Nephron progenitor cell (in vitro differentiated cells): ENCODE measurements at regions not wholly inside any gene's neighbourhood (a gene's known extent, or its start where the extent isn't known, plus 50 kb on each side); places are given as distances from the start of the nearest gene placed in this dataset.
A peak's percentile ranks its signal among the peaks of the same experiment; 100 is the strongest.

Experiments used
- DNase-seq: peaks from one replicate; pipeline ENCODE4 v3.0.0; 2021
- H3K27ac Mint-ChIP-seq: 2 replicates; pipeline ENCODE4 v1.8.0; 2021; ENCODE audit warnings: mild to moderate bottlenecking, moderate library complexity, mixed read lengths
- H3K27me3 Mint-ChIP-seq: 2 replicates; pipeline ENCODE4 v1.8.0; 2021; ENCODE audit warnings: mild to moderate bottlenecking, low read depth, mixed read lengths; ENCODE audit not compliant: poor library complexity
- H3K36me3 Mint-ChIP-seq: 2 replicates; pipeline ENCODE4 v1.8.0; 2021; ENCODE audit warnings: low read depth, mixed read lengths
- H3K4me1 Mint-ChIP-seq: 2 replicates; pipeline ENCODE4 v1.8.0; 2021; ENCODE audit warnings: mixed read lengths
- H3K4me3 Mint-ChIP-seq: 2 replicates; pipeline ENCODE4 v1.8.0; 2021; ENCODE audit warnings: mild to moderate bottlenecking, moderate library complexity, mixed read lengths
- H3K9me3 Mint-ChIP-seq: 2 replicates; pipeline ENCODE4 v1.8.0; 2021; ENCODE audit warnings: mild to moderate bottlenecking, moderate library complexity, mixed read lengths
- TF ChIP-seq, protein P1 (sequence below): fragments of 200-600 bp; sonication (generic); IDR thresholded peaks from 2 replicates; pipeline ENCODE4 v1.5.0; 2021; ENCODE audit warnings: antibody characterized with exemption

DNA sequence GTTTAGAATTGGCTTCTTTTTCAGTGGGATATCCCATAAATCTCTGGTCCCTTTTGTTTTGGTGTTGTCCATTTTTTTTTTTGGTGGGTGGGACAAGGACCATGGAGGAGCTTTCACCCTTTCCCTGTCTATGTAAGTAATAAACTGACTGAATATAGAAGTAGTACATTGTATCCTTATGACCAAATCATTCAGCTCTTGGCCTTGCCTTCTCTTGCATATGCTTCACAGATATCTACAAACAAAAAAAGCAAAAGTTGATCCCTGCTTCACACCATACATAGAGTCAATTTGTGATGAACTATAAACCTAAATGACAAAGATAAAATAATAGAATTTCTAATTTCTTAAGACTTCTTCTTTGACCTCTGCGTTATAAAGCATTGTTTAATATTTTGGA lies 59.8 kb downstream of the SIX1 start:
- no peaks in the 10 kb centered on the region for H3K9me3 Mint-ChIP-seq
- H3K36me3 Mint-ChIP-seq: no peaks in the 10 kb centered on the region
- no peak for DNase-seq
- TF ChIP-seq, protein P1, sequence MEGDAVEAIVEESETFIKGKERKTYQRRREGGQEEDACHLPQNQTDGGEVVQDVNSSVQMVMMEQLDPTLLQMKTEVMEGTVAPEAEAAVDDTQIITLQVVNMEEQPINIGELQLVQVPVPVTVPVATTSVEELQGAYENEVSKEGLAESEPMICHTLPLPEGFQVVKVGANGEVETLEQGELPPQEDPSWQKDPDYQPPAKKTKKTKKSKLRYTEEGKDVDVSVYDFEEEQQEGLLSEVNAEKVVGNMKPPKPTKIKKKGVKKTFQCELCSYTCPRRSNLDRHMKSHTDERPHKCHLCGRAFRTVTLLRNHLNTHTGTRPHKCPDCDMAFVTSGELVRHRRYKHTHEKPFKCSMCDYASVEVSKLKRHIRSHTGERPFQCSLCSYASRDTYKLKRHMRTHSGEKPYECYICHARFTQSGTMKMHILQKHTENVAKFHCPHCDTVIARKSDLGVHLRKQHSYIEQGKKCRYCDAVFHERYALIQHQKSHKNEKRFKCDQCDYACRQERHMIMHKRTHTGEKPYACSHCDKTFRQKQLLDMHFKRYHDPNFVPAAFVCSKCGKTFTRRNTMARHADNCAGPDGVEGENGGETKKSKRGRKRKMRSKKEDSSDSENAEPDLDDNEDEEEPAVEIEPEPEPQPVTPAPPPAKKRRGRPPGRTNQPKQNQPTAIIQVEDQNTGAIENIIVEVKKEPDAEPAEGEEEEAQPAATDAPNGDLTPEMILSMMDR: no peak
- peaks cover 6% of the 10 kb centered on the region for H3K4me1 Mint-ChIP-seq
- no peak overlapping the region for H3K4me3 Mint-ChIP-seq
- no peak overlapping the region for H3K27ac Mint-ChIP-seq
- peaks cover 3% of the 10 kb centered on the region for H3K27me3 Mint-ChIP-seq

DNA sequence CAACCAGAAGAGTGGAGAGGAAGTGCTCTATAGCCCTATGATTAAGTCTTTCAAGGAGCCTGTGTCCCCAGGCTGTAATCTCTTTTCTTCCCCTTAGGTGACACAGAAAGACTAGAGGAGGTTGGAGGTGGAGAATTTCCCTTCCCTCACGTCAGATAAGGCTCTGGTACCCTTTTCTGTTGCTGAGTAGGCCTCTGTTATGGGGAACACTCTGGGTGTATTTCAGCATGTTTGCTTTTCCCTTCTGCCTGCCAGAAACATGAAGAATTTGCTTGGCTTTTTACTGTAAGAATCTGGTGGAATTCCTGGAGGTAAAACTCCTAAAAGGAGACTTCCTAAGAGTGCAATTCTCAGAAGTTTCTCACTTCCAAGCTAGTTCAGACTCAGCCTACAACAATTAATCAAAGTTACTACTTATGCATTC lies 58.3 kb downstream of the SIX1 start:
- H3K27me3 Mint-ChIP-seq: peaks cover 3% of the 10 kb centered on the region
- peak overlapping the region; percentile 89 for H3K27ac Mint-ChIP-seq
- TF ChIP-seq, protein P1: no peak
- H3K9me3 Mint-ChIP-seq: no peaks in the 10 kb centered on the region
- H3K4me1 Mint-ChIP-seq: peaks cover 6% of the 10 kb centered on the region
- DNase-seq: no peak
- no peaks in the 10 kb centered on the region for H3K36me3 Mint-ChIP-seq
- H3K4me3 Mint-ChIP-seq: no peak overlapping the region
